ENCODE measurements at regions not wholly inside any gene's neighbourhood (a gene's known extent, or its start where the extent isn't known, plus 50 kb on each side); places are given as distances from the start of the nearest gene placed in this dataset.

GRCh38 chr18:40259115-40259835, 1695.8 kb upstream of the PIK3C3 start:
- Histone ChIP-seq H3K27ac (ENCODE audit: low read depth, low read length) (no peak overlapping the region), H3K4me2 (ENCODE audit: low read length) (no peak overlapping the region), H2AFZ (ENCODE audit: low read depth, low read length) (no peak overlapping the region), H4K20me1 (ENCODE audit: insufficient read depth, low read length) (no peaks in the 10 kb centered on the region), H3K79me2 (ENCODE audit: insufficient read depth, low read length) (no peaks in the 10 kb centered on the region), H3K4me1 (ENCODE audit: insufficient read depth, low read length) (no peaks in the 10 kb centered on the region), H3K27me3 (ENCODE audit: insufficient read depth, low read length) (no peaks in the 10 kb centered on the region), H3K9me3 (ENCODE audit: insufficient read depth, low read depth, low read length) (peaks cover 2% of the 10 kb centered on the region), H3K4me3 (ENCODE audit: insufficient read depth, low read depth, low read length) (no peak overlapping the region), H3K9ac (ENCODE audit: low read length) (no peak overlapping the region), H3K36me3 (ENCODE audit: insufficient read depth, low read length) (no peaks in the 10 kb centered on the region)
- H3K4me1 Mint-ChIP-seq (ENCODE audit: low read depth, unreplicated experiment) = no peaks in the 10 kb centered on the region
- H3K4me3 Mint-ChIP-seq (ENCODE audit: unreplicated experiment) = no peak overlapping the region
- no peaks in the 10 kb centered on the region for H3K9me3 Mint-ChIP-seq (ENCODE audit: unreplicated experiment)
- H3K27ac Mint-ChIP-seq (ENCODE audit: unreplicated experiment) = no peak overlapping the region
- DNase-seq (ENCODE audit: low read depth) (no peak), FAIRE-seq (no peak)
- TF ChIP-seq EZH2 (IDR thresholded peaks at IDR 0.05; ENCODE audit: insufficient read depth, low read length) (no peak), CTCF (IDR thresholded peaks at IDR 0.05; ENCODE audit: insufficient read depth, low read depth, low read length) (no peak)
- H3K36me3 Mint-ChIP-seq (ENCODE audit: low read depth, unreplicated experiment) = no peaks in the 10 kb centered on the region
- H3K27me3 Mint-ChIP-seq (ENCODE audit: low read depth, unreplicated experiment) = no peaks in the 10 kb centered on the region

- Mint-ChIP-seq H3K27me3 (ENCODE audit: low read depth, unreplicated experiment) (no peaks in the 10 kb centered on the region), H3K36me3 (ENCODE audit: low read depth, unreplicated experiment) (no peaks in the 10 kb centered on the region), H3K4me1 (ENCODE audit: low read depth, unreplicated experiment) (no peaks in the 10 kb centered on the region), H3K4me3 (ENCODE audit: unreplicated experiment) (no peak overlapping the region), H3K9me3 (ENCODE audit: unreplicated experiment) (no peaks in the 10 kb centered on the region), H3K27ac (ENCODE audit: unreplicated experiment) (no peak overlapping the region)
- no peak for TF ChIP-seq EZH2 (IDR thresholded peaks at IDR 0.05; ENCODE audit: insufficient read depth, low read length)
- Histone ChIP-seq H3K4me1 (ENCODE audit: insufficient read depth, low read length) (no peaks in the 10 kb centered on the region), H3K9me3 (ENCODE audit: insufficient read depth, low read depth, low read length) (peaks cover 2% of the 10 kb centered on the region), H3K79me2 (ENCODE audit: insufficient read depth, low read length) (no peaks in the 10 kb centered on the region), H2AFZ (ENCODE audit: low read depth, low read length) (no peak overlapping the region), H3K4me2 (ENCODE audit: low read length) (no peak overlapping the region), H4K20me1 (ENCODE audit: insufficient read depth, low read length) (no peaks in the 10 kb centered on the region), H3K36me3 (ENCODE audit: insufficient read depth, low read length) (no peaks in the 10 kb centered on the region), H3K27me3 (ENCODE audit: insufficient read depth, low read length) (no peaks in the 10 kb centered on the region), H3K9ac (ENCODE audit: low read length) (no peak overlapping the region), H3K27ac (ENCODE audit: low read depth, low read length) (no peak overlapping the region), H3K4me3 (ENCODE audit: insufficient read depth, low read depth, low read length) (no peak overlapping the region)
- DNase-seq (ENCODE audit: low read depth) (no peak), FAIRE-seq (no peak)
Measured at GRCh38 chr18:40258311-40258710, 1696.7 kb upstream of the PIK3C3 start.

- no peaks in the 10 kb centered on the region for H3K4me1 ChIP-seq (ENCODE audit: insufficient read depth, low read length)
- H3K9ac ChIP-seq (ENCODE audit: low read length) = no peak overlapping the region
- Mint-ChIP-seq H3K4me1 (ENCODE audit: low read depth, unreplicated experiment) (peaks cover 10% of the 10 kb centered on the region), H3K27ac (ENCODE audit: unreplicated experiment) (no peak overlapping the region), H3K27me3 (ENCODE audit: low read depth, unreplicated experiment) (no peaks in the 10 kb centered on the region), H3K36me3 (ENCODE audit: low read depth, unreplicated experiment) (no peaks in the 10 kb centered on the region), H3K9me3 (ENCODE audit: unreplicated experiment) (no peaks in the 10 kb centered on the region), H3K4me3 (ENCODE audit: unreplicated experiment) (no peak overlapping the region)
- H3K36me3 ChIP-seq (ENCODE audit: insufficient read depth, low read length) = no peaks in the 10 kb centered on the region
- TF ChIP-seq EZH2 (IDR thresholded peaks at IDR 0.05; ENCODE audit: insufficient read depth, low read length) (no peak), CTCF (IDR thresholded peaks at IDR 0.05; ENCODE audit: insufficient read depth, low read depth, low read length) (no peak)
- H3K79me2 ChIP-seq (ENCODE audit: insufficient read depth, low read length) = no peaks in the 10 kb centered on the region
- FAIRE-seq = no peak
- DNase-seq (ENCODE audit: low read depth) = peak; percentile 2
- H4K20me1 ChIP-seq (ENCODE audit: insufficient read depth, low read length) = no peaks in the 10 kb centered on the region
- H3K9me3 ChIP-seq (ENCODE audit: insufficient read depth, low read depth, low read length) = no peaks in the 10 kb centered on the region
- no peak overlapping the region for H3K4me2 ChIP-seq (ENCODE audit: low read length)
- no peak overlapping the region for H3K27ac ChIP-seq (ENCODE audit: low read depth, low read length)
- H2AFZ ChIP-seq (ENCODE audit: low read depth, low read length) = no peak overlapping the region
- no peak overlapping the region for H3K4me3 ChIP-seq (ENCODE audit: insufficient read depth, low read depth, low read length)
- H3K27me3 ChIP-seq (ENCODE audit: insufficient read depth, low read length) = no peaks in the 10 kb centered on the region
Measured at GRCh38 chr18:40250236-40250635, 1704.8 kb upstream of the PIK3C3 start.
